ENCODE measurements at regions not wholly inside any gene's neighbourhood (a gene's known extent, or its start where the extent isn't known, plus 50 kb on each side); places are given as distances from the start of the nearest gene placed in this dataset.

DNA sequence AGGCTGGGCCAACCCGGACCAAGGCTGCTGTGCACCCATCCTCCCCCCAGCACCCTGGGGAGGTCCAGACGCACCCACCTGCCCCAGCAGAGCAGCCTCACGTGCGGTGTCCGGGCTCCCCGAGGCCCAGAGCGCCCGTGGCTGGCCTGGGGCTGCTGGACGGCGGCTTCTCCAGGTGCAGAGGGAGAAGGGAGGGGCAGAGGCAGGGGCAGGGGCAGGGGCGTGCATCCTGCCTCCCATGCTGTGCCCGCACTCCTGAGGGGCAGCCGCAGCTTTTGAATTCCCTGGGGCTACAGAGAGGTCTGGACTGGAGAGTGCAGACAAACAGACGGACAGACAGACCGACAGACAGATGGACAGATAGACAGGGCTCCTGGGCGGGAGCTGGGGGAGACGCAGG lies 83.6 kb upstream of the PRR5 start:
- DNase-seq (ENCODE audit: low read depth in 2 of 2): no peak
- TF ChIP-seq, protein P1, sequence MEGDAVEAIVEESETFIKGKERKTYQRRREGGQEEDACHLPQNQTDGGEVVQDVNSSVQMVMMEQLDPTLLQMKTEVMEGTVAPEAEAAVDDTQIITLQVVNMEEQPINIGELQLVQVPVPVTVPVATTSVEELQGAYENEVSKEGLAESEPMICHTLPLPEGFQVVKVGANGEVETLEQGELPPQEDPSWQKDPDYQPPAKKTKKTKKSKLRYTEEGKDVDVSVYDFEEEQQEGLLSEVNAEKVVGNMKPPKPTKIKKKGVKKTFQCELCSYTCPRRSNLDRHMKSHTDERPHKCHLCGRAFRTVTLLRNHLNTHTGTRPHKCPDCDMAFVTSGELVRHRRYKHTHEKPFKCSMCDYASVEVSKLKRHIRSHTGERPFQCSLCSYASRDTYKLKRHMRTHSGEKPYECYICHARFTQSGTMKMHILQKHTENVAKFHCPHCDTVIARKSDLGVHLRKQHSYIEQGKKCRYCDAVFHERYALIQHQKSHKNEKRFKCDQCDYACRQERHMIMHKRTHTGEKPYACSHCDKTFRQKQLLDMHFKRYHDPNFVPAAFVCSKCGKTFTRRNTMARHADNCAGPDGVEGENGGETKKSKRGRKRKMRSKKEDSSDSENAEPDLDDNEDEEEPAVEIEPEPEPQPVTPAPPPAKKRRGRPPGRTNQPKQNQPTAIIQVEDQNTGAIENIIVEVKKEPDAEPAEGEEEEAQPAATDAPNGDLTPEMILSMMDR (IDR thresholded peaks at IDR 0.05; ENCODE audit: low read depth, low read length): no peak
- H3K4me3 ChIP-seq (replicated peaks in 1 of 2; ENCODE audit: low read depth in 2 of 2, low read length in 2 of 2): no peak overlapping the region

GRCh38 chr22:44617828-44618227 lies 84.2 kb upstream of the PRR5 start:
- H3K4me3 ChIP-seq (replicated peaks in 1 of 2; ENCODE audit: low read depth in 2 of 2, low read length in 2 of 2): no peak overlapping the region
- no peak for DNase-seq (ENCODE audit: low read depth in 2 of 2)
- TF ChIP-seq, protein P1 (IDR thresholded peaks at IDR 0.05; ENCODE audit: low read depth, low read length): no peak

GRCh38 chr22:44616882-44617655 lies 84.9 kb upstream of the PRR5 start:
- no peak overlapping the region for H3K4me3 ChIP-seq (replicated peaks in 1 of 2; ENCODE audit: low read depth in 2 of 2, low read length in 2 of 2)
- TF ChIP-seq, protein P1 (IDR thresholded peaks at IDR 0.05; ENCODE audit: low read depth, low read length): no peak
- no peak for DNase-seq (ENCODE audit: low read depth in 2 of 2)

GRCh38 chr22:44616461-44616860 lies 85.5 kb upstream of the PRR5 start:
- no peak overlapping the region for H3K4me3 ChIP-seq (replicated peaks in 1 of 2; ENCODE audit: low read depth in 2 of 2, low read length in 2 of 2)
- no peak for DNase-seq (ENCODE audit: low read depth in 2 of 2)
- TF ChIP-seq, protein P1 (IDR thresholded peaks at IDR 0.05; ENCODE audit: low read depth, low read length): no peak

DNA sequence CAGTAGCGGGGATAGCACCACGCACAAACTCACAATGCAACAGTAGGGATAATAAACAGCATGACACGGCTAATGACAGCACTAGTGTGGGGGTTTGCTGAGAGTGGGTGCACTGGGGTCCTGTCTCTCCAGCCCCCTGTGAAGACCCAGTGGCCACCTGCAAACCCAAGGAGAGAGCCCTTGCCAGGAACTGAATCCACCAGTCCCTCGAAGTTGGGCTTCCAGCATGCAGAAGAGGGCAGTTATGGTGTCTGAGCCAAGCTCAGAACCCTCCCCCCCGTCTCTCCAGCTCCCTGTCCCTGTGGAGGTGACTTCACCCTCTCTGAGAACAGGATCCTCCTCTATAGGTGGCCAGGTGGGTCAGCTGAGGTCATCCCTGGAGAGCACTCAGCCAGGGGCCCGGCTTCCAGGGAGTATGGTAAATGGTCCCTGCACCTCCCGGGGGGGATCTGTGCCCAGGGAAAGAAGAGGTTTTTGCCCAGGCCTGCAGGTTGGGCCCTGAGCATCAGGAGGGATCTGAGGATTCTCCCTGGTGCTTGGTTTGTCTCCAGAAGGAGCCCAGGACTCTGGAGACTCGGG lies 86.3 kb upstream of the PRR5 start:
- DNase-seq (ENCODE audit: low read depth in 2 of 2): no peak
- TF ChIP-seq, protein P1 (IDR thresholded peaks at IDR 0.05; ENCODE audit: low read depth, low read length): no peak
- H3K4me3 ChIP-seq (replicated peaks in 1 of 2; ENCODE audit: low read depth in 2 of 2, low read length in 2 of 2): no peak overlapping the region

DNA sequence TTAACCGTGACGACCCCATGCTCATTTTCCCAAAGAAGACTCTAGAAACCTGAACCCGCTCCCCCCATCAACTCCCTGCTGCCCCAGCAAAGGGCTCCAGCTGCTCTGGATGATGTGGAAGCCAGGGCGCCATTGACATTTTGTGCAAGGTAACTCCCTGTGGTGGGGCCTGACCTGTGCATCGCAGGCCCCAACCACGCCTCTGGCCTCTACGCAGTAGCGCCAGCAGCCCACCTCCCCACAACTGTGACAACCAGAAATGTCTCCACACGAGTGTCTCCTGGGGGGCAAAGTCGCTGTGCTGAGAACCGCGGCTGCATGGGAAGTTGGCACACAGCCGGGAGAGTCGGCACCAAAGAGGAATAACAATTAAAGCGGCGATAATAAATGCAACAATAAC lies 86.9 kb upstream of the PRR5 start:
- no peak overlapping the region for H3K4me3 ChIP-seq (replicated peaks in 1 of 2; ENCODE audit: low read depth in 2 of 2, low read length in 2 of 2)
- DNase-seq (ENCODE audit: low read depth in 2 of 2): no peak
- TF ChIP-seq, protein P1 (IDR thresholded peaks at IDR 0.05; ENCODE audit: low read depth, low read length): no peak
